Tongue (tissue), 1 donor: ENCODE measurements at regions not wholly inside any gene's neighbourhood (a gene's known extent, or its start where the extent isn't known, plus 50 kb on each side); places are given as distances from the start of the nearest gene placed in this dataset.
"Not testable (repeated sequence)": the region's sequence is repeated elsewhere in the genome, so short reads cannot be mapped to it uniquely, and the experiment has no call there.

Experiments
- DNase-seq: peaks from one replicate; pipeline ENCODE4 v3.0.0-alpha.2; 2015

- DNase-seq, result no peak
Measured at GRCh38 chr16:79862601-79863000, 262.1 kb upstream of the MAF start.

- no peak for DNase-seq
Measured at GRCh38 chr16:79856581-79856980, 256.0 kb upstream of the MAF start.

DNA sequence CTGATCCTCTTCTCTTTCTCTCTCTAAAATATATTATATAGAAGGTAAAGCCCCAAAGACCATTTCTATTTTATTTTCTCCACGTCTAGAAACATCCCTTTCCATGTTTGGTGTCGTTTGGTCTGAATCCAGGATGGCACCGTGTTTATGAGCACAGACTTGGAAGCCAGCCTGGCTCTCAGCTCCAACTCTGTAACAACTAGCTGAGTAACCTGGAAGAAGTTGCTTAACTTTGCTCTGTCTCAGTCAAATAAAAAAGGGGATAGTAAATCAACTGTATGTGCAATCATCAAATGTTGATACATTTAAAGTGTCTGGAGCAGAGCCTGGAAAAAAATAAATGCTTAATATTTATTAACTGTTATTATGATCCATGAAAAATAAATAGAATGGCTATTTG, 249.8 kb upstream of the MAF start:
- DNase-seq, result no peak

GRCh38 chr16:79849119-79849518, 248.6 kb upstream of the MAF start:
- DNase-seq, result no peak

GRCh38 chr16:79848719-79849118, 248.2 kb upstream of the MAF start:
- peak; percentile 54 for DNase-seq

DNA sequence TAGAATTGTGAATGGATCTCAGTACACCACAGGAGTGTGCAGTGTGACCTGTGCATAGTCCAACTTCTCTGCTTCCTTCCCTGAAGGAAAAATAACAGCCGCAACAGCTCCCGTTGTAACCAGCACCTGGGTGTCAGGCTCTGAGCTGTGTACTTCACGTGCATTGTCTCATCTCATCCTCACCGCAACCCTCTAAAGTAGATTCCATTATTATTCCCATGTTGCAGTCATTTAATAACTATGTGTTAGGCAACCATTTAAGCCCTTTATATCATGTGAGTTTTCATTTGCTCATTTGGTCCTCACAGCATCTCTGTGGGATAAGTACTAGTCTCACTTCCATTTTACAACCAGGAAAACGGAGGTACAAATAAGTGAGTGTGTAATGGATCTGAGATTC, 247.0 kb upstream of the MAF start:
- DNase-seq, result no peak

DNA sequence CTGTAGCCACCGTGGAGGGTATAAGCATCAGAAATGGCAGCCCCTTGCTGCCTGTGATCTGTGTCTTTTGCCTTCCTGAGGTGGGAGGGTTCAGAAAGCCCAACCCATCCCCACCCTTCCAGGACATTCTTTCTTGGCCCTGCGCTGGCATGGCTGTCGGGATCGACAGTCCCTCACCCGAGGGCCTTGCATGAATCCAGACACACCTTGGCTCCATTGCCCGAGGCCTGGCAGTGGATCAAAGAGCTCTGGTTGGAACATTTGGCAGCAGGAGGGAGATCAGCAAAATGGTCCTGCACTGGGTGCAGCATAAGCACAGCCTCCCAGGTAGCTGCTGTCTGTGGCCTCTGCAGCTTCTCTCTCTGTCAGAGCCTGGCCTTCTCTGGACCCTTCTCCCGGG, 246.6 kb upstream of the MAF start:
- DNase-seq, result no peak

DNA sequence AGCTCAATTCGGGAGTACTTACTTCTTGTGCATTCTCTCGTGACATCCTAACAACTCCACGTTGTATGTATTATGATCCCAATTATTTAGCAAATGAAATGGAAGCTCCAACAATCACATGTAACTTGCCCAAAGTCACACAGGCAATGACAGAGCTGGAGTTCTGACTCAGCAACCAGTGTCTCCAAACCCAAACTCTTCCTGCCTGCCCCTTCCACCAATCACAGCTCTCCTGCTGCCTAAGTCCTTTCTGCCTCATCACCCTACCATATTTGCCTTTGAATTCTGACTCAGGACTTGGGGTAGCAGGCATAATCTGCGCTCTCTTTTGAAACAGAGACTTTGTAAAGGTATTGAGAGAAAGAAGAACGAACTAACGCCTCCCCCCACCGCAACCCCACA, 245.2 kb upstream of the MAF start:
- no peak for DNase-seq

DNA sequence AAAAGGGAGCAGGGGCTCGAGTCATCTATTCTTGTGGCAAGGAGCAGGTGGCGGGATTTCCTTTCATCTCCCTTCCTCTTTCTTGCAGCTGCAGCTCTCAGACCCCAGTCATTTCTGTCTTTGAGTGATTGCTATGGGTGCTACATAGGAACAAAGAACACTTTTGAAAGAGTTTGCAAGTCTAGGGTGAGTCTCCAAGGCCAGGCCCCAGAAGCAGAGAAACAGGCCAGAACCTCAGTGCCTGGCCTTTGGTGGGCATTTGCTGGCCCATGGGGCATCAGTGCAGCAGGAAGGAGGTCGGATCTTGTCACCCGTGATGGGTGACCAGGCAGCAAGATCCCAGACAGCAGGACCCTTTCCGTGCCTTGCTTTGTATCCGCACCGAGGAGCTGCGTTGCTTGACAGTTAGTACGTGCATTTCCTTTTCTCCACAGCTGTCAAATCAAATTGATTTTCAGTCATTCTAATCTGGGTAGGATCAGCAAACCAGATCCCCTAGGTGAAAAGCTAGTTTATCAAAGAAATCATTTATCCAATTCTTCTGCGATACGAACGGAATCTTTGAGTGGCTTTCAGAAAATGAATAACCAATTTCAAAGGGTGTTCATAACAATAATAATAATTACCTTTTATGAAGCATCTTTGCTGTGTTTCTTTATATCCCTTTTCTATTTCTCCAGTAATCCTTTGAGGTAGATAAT, 244.6 kb upstream of the MAF start:
- no peak for DNase-seq

GRCh38 chr16:79844603-79845002, 244.1 kb upstream of the MAF start:
- DNase-seq, result no peak

- peak; percentile 17 for DNase-seq
Measured at GRCh38 chr16:79843631-79844043, 243.1 kb upstream of the MAF start.

- DNase-seq, result no peak
Measured at GRCh38 chr16:79843145-79843544, 242.6 kb upstream of the MAF start.

DNA sequence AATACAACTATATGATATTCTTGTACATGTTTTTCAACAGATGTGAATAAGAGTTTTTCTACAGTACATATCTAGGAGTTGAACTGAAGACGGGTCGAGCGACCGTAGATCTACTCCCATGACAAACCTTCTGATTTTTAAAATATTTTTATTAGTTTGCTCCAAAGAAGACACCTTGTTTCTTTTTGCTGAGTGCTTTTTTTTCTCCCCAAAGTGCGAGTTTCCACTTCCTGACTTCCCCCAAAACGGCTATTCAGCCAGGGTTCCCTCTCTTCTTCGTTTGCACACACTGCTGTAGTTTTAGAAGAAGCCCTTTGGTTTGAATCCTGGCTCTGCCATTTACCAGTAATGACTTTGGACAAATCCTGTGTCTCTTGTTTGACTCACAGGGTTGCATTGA, 241.7 kb upstream of the MAF start:
- no peak for DNase-seq

DNA sequence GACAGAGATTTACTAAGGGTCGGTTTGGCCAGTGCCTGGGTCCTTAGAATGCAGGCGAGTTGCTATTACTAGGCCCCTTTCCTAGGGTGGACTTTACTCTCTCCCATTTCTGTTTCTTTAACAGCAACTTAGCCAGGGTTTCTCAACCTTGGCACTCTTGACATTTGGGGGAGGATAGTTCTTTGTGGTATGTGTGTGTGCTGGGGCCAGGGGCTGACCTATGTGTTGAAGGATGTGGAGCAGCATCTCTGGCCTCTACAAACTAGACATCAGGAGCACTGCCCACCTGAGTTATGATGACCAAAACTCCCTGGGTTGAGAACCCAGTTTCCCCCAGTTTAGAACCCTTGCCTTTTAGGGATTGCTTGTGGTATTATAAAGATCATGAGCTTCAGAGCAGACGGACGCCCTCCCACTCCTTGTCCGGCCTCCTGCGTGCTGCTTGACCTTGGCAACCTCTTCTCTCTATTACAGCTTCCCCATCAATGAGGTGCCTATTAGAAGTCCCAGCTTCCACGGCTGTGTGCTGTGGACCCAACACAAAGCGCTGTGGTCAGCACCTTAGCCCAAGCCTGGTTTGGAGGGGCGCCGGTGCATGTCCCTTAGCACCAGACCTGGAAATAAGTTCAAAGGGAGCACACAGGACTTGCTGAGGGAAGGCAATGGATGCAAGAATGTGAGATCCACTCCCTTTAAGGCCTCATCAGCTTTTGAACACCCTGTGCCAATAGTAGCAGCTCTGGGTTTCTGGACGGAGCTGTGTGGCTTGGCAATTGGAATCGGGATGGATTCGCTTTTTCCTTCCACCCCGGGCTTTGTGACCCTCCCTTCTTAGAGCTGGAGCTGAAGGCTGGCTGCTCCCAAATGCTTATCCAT, 239.2 kb upstream of the MAF start:
- DNase-seq, result peak; percentile 84

GRCh38 chr16:79838496-79839259, 238.1 kb upstream of the MAF start:
- DNase-seq, result peak; percentile 84

DNA sequence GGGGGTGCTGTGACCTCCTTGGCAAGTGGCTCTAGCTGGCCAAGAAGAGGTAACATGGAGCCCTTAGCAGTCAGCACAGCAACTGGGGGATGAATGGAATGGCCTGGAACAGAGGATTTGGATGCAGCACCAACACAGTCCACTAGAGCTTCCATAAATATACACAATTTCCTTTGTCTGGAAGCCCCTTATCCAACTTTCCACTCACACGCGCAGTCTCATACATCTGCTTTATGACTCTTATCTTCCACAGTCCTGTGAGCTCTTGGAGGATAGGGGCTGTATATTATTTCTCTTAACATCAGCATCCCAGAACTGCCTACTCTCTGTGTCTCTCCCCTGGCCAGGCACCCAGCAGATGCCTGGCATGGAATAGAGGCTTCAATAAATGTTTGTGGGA, 235.6 kb upstream of the MAF start:
- DNase-seq, result no peak

GRCh38 chr16:79835194-79835593, 234.7 kb upstream of the MAF start:
- DNase-seq, result no peak

- no peak for DNase-seq
Measured at GRCh38 chr16:79834720-79835119, 234.2 kb upstream of the MAF start.

DNA sequence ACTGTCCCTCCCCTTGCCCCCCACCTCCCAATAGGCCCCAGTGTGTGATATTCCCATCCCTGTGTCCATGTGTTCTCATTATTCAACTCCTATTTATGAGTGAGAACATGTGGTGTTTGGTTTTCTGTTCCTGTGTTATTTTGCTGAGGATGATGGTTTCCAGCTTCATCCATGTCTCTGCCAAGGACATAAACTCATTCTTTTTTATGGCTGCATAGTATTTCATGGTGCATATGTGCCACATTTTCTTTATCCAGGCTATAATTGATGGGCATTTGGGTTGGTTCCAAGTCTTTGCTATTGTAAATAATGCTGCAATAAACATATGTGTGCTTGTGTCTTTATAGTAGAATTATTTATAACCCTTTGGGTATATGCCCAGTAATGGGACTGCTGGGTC, 233.5 kb upstream of the MAF start:
- not testable (repeated sequence) for DNase-seq

DNA sequence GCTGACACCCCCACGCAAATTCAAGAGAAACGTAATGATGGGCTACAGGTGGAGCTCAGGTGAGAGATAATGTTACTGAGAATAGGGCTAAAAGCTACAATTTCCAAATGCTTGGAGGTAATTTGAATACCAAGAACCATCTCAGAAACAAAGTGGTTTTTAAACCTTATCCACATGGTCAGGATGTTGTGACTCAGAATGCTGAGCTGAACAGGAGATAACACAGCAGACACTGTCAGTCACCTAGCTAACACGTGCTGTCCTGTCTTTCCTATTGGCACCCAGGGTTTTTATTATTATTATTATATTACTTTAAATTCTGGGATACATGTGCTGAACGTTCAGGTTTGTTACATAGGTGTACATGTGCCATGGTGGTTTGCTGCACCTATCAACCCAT, 233.0 kb upstream of the MAF start:
- no peak for DNase-seq

DNA sequence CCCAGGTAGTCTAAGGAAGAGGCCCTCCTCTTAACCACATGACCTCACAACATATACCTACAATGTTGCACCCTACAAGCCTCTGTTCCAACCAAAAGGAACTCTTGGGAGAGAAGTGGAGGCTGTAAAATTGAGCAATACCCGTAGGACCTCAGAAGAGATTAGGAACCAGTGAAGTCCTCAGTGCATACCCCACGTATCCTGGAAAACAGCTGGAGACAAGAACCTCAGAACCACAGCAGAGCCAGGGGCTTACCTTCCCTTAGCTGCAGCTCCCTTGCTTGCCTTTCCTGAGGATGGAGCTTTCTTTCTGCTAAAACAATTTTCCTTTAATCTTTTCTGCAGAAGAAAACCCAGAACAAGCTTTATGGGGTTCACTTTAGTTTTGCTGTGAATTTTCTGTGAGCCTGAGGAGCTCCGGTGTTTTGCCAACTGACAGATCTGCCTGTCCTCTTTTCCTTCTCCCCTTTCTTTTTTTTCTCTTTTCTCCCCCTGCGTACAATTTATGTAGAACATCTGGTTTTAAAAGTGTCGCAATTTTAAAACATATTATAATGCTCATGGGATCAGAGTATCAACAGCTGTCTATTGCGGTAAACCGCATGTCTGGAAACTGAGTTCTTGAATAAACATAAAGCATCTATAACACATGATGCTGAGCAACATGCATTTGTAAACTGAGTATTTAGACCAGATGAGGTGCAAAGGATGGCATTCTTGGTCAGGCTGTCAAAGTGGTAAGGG, 226.4 kb upstream of the MAF start:
- DNase-seq, result peak; percentile 58

DNA sequence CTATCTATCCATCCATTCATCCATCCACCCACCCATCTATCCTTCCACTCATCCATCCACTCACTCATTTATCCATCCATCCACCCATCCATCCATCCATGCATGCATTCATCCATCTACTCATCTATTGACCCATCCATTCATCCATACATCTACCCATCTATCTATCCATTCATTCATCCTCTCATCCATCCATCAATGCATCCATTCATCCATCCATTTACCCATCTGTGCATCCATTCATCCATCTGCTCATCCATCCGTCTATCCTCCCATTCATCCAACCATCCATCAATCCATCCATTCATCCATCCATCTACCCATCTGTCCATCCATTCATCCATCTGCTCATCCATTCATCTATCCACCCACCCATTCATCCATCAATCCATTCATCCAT, 224.5 kb upstream of the MAF start:
- no peak for DNase-seq
